H9 (cell line): ENCODE measurements at regions not wholly inside any gene's neighbourhood (a gene's known extent, or its start where the extent isn't known, plus 50 kb on each side); places are given as distances from the start of the nearest gene placed in this dataset.

Experiments
- DNase-seq: peaks from one replicate; pipeline ENCODE4 v3.0.0-alpha.2; 2017
- H2AFZ ChIP-seq: one replicate; pipeline ENCODE4 v1.6.1; 2013; ENCODE audit warnings: mild to moderate bottlenecking, low read length, control low read depth, moderate library complexity
- H2AK5ac ChIP-seq: 2 replicates; pipeline ENCODE4 v1.6.1; 2013; ENCODE audit warnings: low read length, control low read depth, mixed read lengths; ENCODE audit not compliant: insufficient read length
- H2BK120ac ChIP-seq: one replicate; pipeline ENCODE4 v1.6.1; 2013; ENCODE audit warnings: low read depth, mild to moderate bottlenecking, low read length, control low read depth, inconsistent platforms; ENCODE audit not compliant: poor library complexity, severe bottlenecking
- H2BK12ac ChIP-seq: 2 replicates; pipeline ENCODE4 v1.6.1; 2013; ENCODE audit warnings: low read length, control low read depth, mixed read lengths, low read depth; ENCODE audit not compliant: insufficient read length
- H2BK15ac ChIP-seq: 2 replicates; pipeline ENCODE4 v1.6.1; 2013; ENCODE audit warnings: low read depth, low read length, control low read depth
- H2BK20ac ChIP-seq: one replicate; pipeline ENCODE4 v1.6.1; 2013; ENCODE audit warnings: low read depth, mild to moderate bottlenecking, low read length, control low read depth, inconsistent platforms; ENCODE audit not compliant: poor library complexity, severe bottlenecking
- H2BK5ac ChIP-seq: 2 replicates; pipeline ENCODE4 v1.6.1; 2013; ENCODE audit warnings: low read length, control low read depth, mixed read lengths; ENCODE audit not compliant: insufficient read length
- H3K14ac ChIP-seq: 2 replicates; pipeline ENCODE4 v1.6.1; 2013; ENCODE audit warnings: low read length, control low read depth; ENCODE audit not compliant: insufficient read depth
- H3K18ac ChIP-seq: 2 replicates; pipeline ENCODE4 v1.6.1; 2013; ENCODE audit warnings: low read depth, mild to moderate bottlenecking, mixed read lengths, low read length, control low read depth; ENCODE audit not compliant: insufficient read length
- H3K23ac ChIP-seq: 2 replicates; pipeline ENCODE4 v1.6.1; 2013; ENCODE audit warnings: low read length, control low read depth, mixed read lengths, low read depth; ENCODE audit not compliant: insufficient read length
- H3K23me2 ChIP-seq: 2 replicates; pipeline ENCODE4 v1.6.1; 2013; ENCODE audit warnings: low read depth, mild to moderate bottlenecking, mixed read lengths, low read length, control low read depth; ENCODE audit not compliant: insufficient read length, poor library complexity, severe bottlenecking
- H3K27ac ChIP-seq: 2 replicates; pipeline ENCODE4 v1.5.1; 2013; ENCODE audit warnings: low read length, control low read depth, mixed read lengths, low read depth; ENCODE audit not compliant: insufficient read length
- H3K27me3 ChIP-seq: 2 replicates; pipeline ENCODE4 v1.6.1; 2013; ENCODE audit warnings: low read length, control low read depth, inconsistent platforms; ENCODE audit not compliant: insufficient read depth
- H3K4ac ChIP-seq: 2 replicates; pipeline ENCODE4 v1.6.1; 2013; ENCODE audit warnings: low read depth, mild to moderate bottlenecking, control low read depth, inconsistent platforms, low read length, moderate library complexity
- H3K4me1 ChIP-seq: 2 replicates; pipeline ENCODE4 v1.6.1; 2013; ENCODE audit warnings: low read length, control low read depth, inconsistent platforms; ENCODE audit not compliant: insufficient read depth
- H3K4me2 ChIP-seq: 2 replicates; pipeline ENCODE4 v1.6.1; 2013; ENCODE audit warnings: low read length, control low read depth, mixed read lengths; ENCODE audit not compliant: insufficient read length, insufficient read depth
- H3K56ac ChIP-seq: 2 replicates; pipeline ENCODE4 v1.6.1; 2013; ENCODE audit warnings: low read depth, mild to moderate bottlenecking, mixed read lengths, low read length, control low read depth; ENCODE audit not compliant: insufficient read length
- H3K79me1 ChIP-seq: 2 replicates; pipeline ENCODE4 v1.6.1; 2013; ENCODE audit warnings: low read depth, mild to moderate bottlenecking, moderate library complexity, low read length, control low read depth, inconsistent platforms; ENCODE audit not compliant: insufficient read depth, poor library complexity, severe bottlenecking
- H3K79me2 ChIP-seq: 2 replicates; pipeline ENCODE4 v1.6.1; 2013; ENCODE audit warnings: low read length, control low read depth, inconsistent platforms; ENCODE audit not compliant: insufficient read depth
- H3K9ac ChIP-seq: 2 replicates; pipeline ENCODE4 v1.6.1; 2013; ENCODE audit warnings: low read length, control low read depth, mixed read lengths; ENCODE audit not compliant: insufficient read length; ENCODE audit errors: extremely low read depth
- H3K9me3 ChIP-seq: one replicate; pipeline ENCODE4 v1.6.1; 2013; ENCODE audit warnings: low read depth, low read length, inconsistent platforms; ENCODE audit not compliant: control insufficient read depth
- H3T11ph ChIP-seq: one replicate; pipeline ENCODE4 v1.6.1; 2013; ENCODE audit warnings: mild to moderate bottlenecking, low read length, control low read depth, inconsistent platforms
- H4K20me1 ChIP-seq: one replicate; pipeline ENCODE4 v1.6.1; 2013; ENCODE audit not compliant: control insufficient read depth, insufficient read length, insufficient read depth
- H4K5ac ChIP-seq: 2 replicates; pipeline ENCODE4 v1.6.1; 2013; ENCODE audit warnings: low read depth, mild to moderate bottlenecking, mixed read lengths, low read length, control low read depth; ENCODE audit not compliant: insufficient read length
- H4K8ac ChIP-seq: replicated peaks from 2 replicates; pipeline ENCODE4 v1.6.1; 2013; ENCODE audit warnings: low read length, control low read depth, mixed read lengths, low read depth; ENCODE audit not compliant: insufficient read length
- H4K91ac ChIP-seq: 2 replicates; pipeline ENCODE4 v1.6.1; 2013; ENCODE audit warnings: low read depth, mild to moderate bottlenecking, moderate library complexity, mixed read lengths, low read length, control low read depth; ENCODE audit not compliant: insufficient read length
- H3K27ac Mint-ChIP-seq, 3 experiments: 2 replicates in 2 of 3; 3 replicates in 1 of 3; pipeline ENCODE4 v1.8.0; 2020 to 2021; ENCODE audit warnings: mixed read lengths in 3 of 3, mild to moderate bottlenecking in 1 of 3, moderate library complexity in 1 of 3
- H3K27me3 Mint-ChIP-seq: 2 replicates; pipeline ENCODE4 v1.8.0; 2021; ENCODE audit warnings: low read depth, mild to moderate bottlenecking, moderate library complexity, mixed read lengths
- H3K36me3 Mint-ChIP-seq, 3 experiments: 2 replicates in 2 of 3; 3 replicates in 1 of 3; pipeline ENCODE4 v1.8.0; 2020 to 2021; ENCODE audit warnings: low read depth in 3 of 3, mixed read lengths in 3 of 3; ENCODE audit not compliant: insufficient read depth in 1 of 3
- H3K4me1 Mint-ChIP-seq, 2 experiments: 2 replicates each; pipeline ENCODE4 v1.8.0; 2020; ENCODE audit warnings: mixed read lengths in 2 of 2
- H3K4me3 Mint-ChIP-seq, 2 experiments: 2 replicates in 1 of 2; 3 replicates in 1 of 2; pipeline ENCODE4 v1.8.0; 2020 to 2021; ENCODE audit warnings: mild to moderate bottlenecking in 2 of 2, mixed read lengths in 2 of 2, moderate library complexity in 1 of 2
- H3K9me3 Mint-ChIP-seq, 2 experiments: 2 replicates in 1 of 2; 3 replicates in 1 of 2; pipeline ENCODE4 v1.8.0; 2020; ENCODE audit warnings: mild to moderate bottlenecking in 2 of 2, mixed read lengths in 2 of 2, moderate library complexity in 1 of 2
- CTCF ChIP-seq: fragments of 200-600 bp; sonication (generic); conservative IDR thresholded peaks from 3 replicates; pipeline ENCODE4 v1.8.0; 2021; ENCODE audit warnings: antibody characterized with exemption, mild to moderate bottlenecking
- WGBS: extraction: QIAGEN DNeasy Blood & Tissue Kit; methylation state at CpG from one replicate; pipeline ENCODE4 v1.1.7; 2013; ENCODE audit warnings: missing lambda C conversion rate, low lambda C conversion rate, mixed read lengths; ENCODE audit not compliant: insufficient read length; ENCODE audit errors: extremely low coverage; 5-methylcytosine and 5-hydroxymethylcytosine counted together

- H3K14ac ChIP-seq: no peak overlapping the region
- no peak overlapping the region for H2AK5ac ChIP-seq
- H3K56ac ChIP-seq: no peak overlapping the region
- Mint-ChIP-seq H3K4me3 (no peak overlapping the region), H3K27me3 (no peaks in the 10 kb centered on the region), H3K9me3 (no peaks in the 10 kb centered on the region), H3K36me3 (no peaks in the 10 kb centered on the region), H3K27ac (no peak overlapping the region), H3K4me1 (peaks cover 7 to 12% of the 10 kb centered on the region in 2 experiments)
- WGBS: no CpG with 5 or more reads among the region's 4 CpGs
- peak; percentile 55 for TF ChIP-seq CTCF
- H2AFZ ChIP-seq: no peak overlapping the region
- H4K5ac ChIP-seq: no peak overlapping the region
- no peak overlapping the region for H3K27ac ChIP-seq
- no peaks in the 10 kb centered on the region for H3K9me3 ChIP-seq
- no peaks in the 10 kb centered on the region for H3K23me2 ChIP-seq
- H3K4me1 ChIP-seq: no peaks in the 10 kb centered on the region
- H4K20me1 ChIP-seq: no peaks in the 10 kb centered on the region
- no peak overlapping the region for H2BK12ac ChIP-seq
- no peak overlapping the region for H2BK15ac ChIP-seq
- H3K4ac ChIP-seq: no peak overlapping the region
- no peaks in the 10 kb centered on the region for H3K79me2 ChIP-seq
- H4K8ac ChIP-seq: no peak overlapping the region
- H2BK20ac ChIP-seq: no peak overlapping the region
- no peak overlapping the region for H3K23ac ChIP-seq
- peak; percentile 46 for DNase-seq
- H3K79me1 ChIP-seq: no peaks in the 10 kb centered on the region
- H3T11ph ChIP-seq: no peak overlapping the region
- H3K9ac ChIP-seq: no peak overlapping the region
- no peak overlapping the region for H2BK5ac ChIP-seq
- no peak overlapping the region for H2BK120ac ChIP-seq
- no peak overlapping the region for H3K18ac ChIP-seq
- H3K27me3 ChIP-seq: no peaks in the 10 kb centered on the region
- no peak overlapping the region for H3K4me2 ChIP-seq
- H4K91ac ChIP-seq: no peak overlapping the region
Observed at GRCh38 chr18:11387880-11388279, 221.5 kb upstream of the SLC35G4 start.
